KMS-11 (cell line): ENCODE measurements at regions not wholly inside any gene's neighbourhood (a gene's known extent, or its start where the extent isn't known, plus 50 kb on each side); places are given as distances from the start of the nearest gene placed in this dataset.
"Not testable (repeated sequence)": the region's sequence is repeated elsewhere in the genome, so short reads cannot be mapped to it uniquely, and the experiment has no call there.

Experiments used
- H2AFZ ChIP-seq: fragments of 200-600 bp; sonication (generic); 2 replicates; pipeline ENCODE4 v1.6.1; 2016; ENCODE audit warnings: antibody characterized with exemption, mixed run types, low read depth
- H3K27ac ChIP-seq: fragments of 200-600 bp; sonication (generic); 2 replicates; pipeline ENCODE4 v1.6.1; 2016; ENCODE audit warnings: mild to moderate bottlenecking, mixed run types
- H3K27me3 ChIP-seq: fragments of 200-600 bp; sonication (generic); 2 replicates; pipeline ENCODE4 v1.6.1; 2017; ENCODE audit warnings: mild to moderate bottlenecking, low read depth, mixed run types, moderate library complexity; ENCODE audit not compliant: insufficient read depth
- H3K36me3 ChIP-seq: fragments of 200-600 bp; sonication (generic); 2 replicates; pipeline ENCODE4 v1.6.1; 2017; ENCODE audit warnings: mild to moderate bottlenecking, mixed run types; ENCODE audit not compliant: insufficient read depth
- H3K4me1 ChIP-seq: fragments of 200-600 bp; sonication (generic); 2 replicates; pipeline ENCODE4 v1.6.1; 2016; ENCODE audit warnings: mild to moderate bottlenecking, low read depth, mixed run types; ENCODE audit not compliant: poor library complexity, severe bottlenecking
- H3K4me2 ChIP-seq: fragments of 200-600 bp; sonication (generic); 2 replicates; pipeline ENCODE4 v1.7.0; 2016; ENCODE audit warnings: mild to moderate bottlenecking, mixed run types
- H3K4me3 ChIP-seq: fragments of 200-600 bp; sonication (generic); IDR thresholded peaks from 2 replicates; pipeline ENCODE4 v1.6.1; 2017; ENCODE audit warnings: low read depth, low read length, mixed read lengths; ENCODE audit not compliant: insufficient read depth
- H3K79me2 ChIP-seq: fragments of 200-600 bp; sonication (generic); 2 replicates; pipeline ENCODE4 v1.6.1; 2016; ENCODE audit warnings: low read depth, mixed run types; ENCODE audit not compliant: insufficient read depth
- H3K9ac ChIP-seq: fragments of 200-600 bp; sonication (generic); 2 replicates; pipeline ENCODE4 v1.6.1; 2016; ENCODE audit warnings: mild to moderate bottlenecking, mixed run types
- H4K20me1 ChIP-seq: fragments of 200-600 bp; sonication (generic); 2 replicates; pipeline ENCODE4 v1.6.1; 2016; ENCODE audit warnings: mild to moderate bottlenecking, mixed run types; ENCODE audit not compliant: insufficient read depth
- TF ChIP-seq, protein P1 (sequence below): fragments of 200-600 bp; sonication (generic); conservative IDR thresholded peaks from 2 replicates; pipeline ENCODE4 v1.6.1; 2017; ENCODE audit warnings: low read depth, mild to moderate bottlenecking, antibody characterized with exemption, low read length, moderate library complexity, mixed read lengths

DNA sequence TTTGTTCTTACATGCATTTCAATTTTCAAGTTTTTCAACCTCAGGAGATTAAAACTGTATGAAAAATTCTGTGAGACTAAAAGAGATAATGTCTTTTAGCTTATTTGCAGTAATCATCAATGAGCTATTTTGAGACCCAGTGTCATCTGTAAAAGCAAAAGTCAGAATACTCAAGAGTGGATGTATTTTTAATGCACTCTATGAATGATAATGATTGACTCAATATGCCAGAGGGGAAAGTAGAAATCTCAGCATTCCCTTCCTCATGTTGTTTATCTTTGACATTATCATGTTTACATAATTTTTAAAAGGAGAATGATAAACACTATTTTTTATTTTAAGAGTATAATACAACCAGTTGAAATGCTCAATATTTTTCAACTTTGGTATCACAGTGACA lies 162.1 kb downstream of the MMUT start:
- Histone ChIP-seq H3K9ac (no peak overlapping the region), H2AFZ (no peak overlapping the region), H3K79me2 (no peaks in the 10 kb centered on the region), H3K4me3 (no peak overlapping the region), H3K27me3 (no peaks in the 10 kb centered on the region), H3K4me2 (no peak overlapping the region), H3K4me1 (no peaks in the 10 kb centered on the region), H3K27ac (no peak overlapping the region), H3K36me3 (no peaks in the 10 kb centered on the region), H4K20me1 (no peaks in the 10 kb centered on the region)
- TF ChIP-seq, protein P1, sequence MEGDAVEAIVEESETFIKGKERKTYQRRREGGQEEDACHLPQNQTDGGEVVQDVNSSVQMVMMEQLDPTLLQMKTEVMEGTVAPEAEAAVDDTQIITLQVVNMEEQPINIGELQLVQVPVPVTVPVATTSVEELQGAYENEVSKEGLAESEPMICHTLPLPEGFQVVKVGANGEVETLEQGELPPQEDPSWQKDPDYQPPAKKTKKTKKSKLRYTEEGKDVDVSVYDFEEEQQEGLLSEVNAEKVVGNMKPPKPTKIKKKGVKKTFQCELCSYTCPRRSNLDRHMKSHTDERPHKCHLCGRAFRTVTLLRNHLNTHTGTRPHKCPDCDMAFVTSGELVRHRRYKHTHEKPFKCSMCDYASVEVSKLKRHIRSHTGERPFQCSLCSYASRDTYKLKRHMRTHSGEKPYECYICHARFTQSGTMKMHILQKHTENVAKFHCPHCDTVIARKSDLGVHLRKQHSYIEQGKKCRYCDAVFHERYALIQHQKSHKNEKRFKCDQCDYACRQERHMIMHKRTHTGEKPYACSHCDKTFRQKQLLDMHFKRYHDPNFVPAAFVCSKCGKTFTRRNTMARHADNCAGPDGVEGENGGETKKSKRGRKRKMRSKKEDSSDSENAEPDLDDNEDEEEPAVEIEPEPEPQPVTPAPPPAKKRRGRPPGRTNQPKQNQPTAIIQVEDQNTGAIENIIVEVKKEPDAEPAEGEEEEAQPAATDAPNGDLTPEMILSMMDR: no peak

DNA sequence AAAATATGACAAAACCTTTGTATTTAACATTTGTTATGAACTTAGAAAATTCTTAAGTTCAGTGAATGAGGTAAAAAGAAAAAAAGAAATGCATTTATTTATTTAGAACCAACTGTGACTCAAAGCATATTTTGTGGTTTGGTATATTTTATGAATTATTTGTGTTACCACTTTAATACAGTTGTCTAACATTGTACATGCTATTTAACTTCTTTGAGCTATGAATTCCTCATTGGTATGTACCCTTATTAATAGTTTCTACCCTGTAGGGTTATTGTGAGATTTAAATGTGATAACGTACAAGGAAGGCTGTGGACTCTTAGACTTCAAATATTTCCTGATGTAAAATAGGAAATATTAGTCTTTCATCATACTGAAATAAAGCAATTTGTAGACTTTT lies 162.6 kb downstream of the MMUT start:
- Histone ChIP-seq H3K27ac (no peak overlapping the region), H3K4me3 (no peak overlapping the region), H3K9ac (no peak overlapping the region), H3K27me3 (no peaks in the 10 kb centered on the region), H3K4me2 (no peak overlapping the region), H3K36me3 (no peaks in the 10 kb centered on the region), H3K4me1 (no peaks in the 10 kb centered on the region), H3K79me2 (no peaks in the 10 kb centered on the region), H4K20me1 (no peaks in the 10 kb centered on the region), H2AFZ (no peak overlapping the region)
- TF ChIP-seq, protein P1: no peak

DNA sequence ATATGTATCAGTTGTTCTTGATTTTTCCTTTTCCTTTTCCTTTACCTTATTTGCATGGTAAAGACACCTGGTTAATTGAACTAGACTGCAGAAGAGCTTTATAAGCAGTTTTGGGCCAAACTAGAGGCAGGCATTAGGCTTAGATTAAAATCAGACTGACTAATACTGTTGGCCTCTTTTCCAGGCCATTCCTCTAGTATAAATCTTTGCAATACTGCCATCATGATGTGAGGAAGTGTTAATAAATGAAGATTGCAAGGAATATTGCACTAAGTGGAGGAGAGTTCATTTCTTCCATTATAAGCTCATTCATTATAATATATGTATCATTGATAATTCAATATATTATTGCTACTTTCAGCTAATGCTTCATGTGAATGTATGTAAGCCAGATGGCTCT lies 163.8 kb downstream of the MMUT start:
- no peak overlapping the region for H3K4me2 ChIP-seq
- TF ChIP-seq, protein P1: no peak
- no peaks in the 10 kb centered on the region for H3K79me2 ChIP-seq

DNA sequence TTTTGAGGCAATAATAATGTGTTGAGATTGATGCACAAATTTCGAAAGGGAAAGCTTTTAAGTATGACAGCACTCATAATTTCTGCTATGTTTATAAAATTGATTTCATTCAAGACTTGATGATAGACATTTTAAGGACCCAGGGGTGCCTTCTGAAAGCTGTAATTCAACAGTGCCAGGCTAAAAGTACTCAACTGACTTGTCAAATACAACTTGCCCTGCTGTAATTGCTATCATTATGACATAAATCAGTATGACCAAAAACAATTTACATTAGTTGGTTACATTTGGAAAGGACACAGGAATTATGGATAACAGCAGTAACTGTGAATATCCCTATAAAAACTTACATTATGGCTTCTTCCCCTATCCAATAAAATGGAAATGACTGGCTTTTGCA lies 178.9 kb downstream of the MMUT start:
- Histone ChIP-seq H3K9ac (no peak overlapping the region), H3K27me3 (no peaks in the 10 kb centered on the region), H4K20me1 (no peaks in the 10 kb centered on the region), H3K4me1 (no peaks in the 10 kb centered on the region), H2AFZ (no peak overlapping the region), H3K79me2 (no peaks in the 10 kb centered on the region), H3K4me2 (no peak overlapping the region), H3K36me3 (no peaks in the 10 kb centered on the region), H3K27ac (no peak overlapping the region), H3K4me3 (no peak overlapping the region)
- TF ChIP-seq, protein P1: no peak

More for the DNA sequence above, 163.8 kb downstream of the MMUT start:
- H3K4me1 ChIP-seq: no peaks in the 10 kb centered on the region
- no peaks in the 10 kb centered on the region for H4K20me1 ChIP-seq
- no peak overlapping the region for H3K4me3 ChIP-seq
- no peaks in the 10 kb centered on the region for H3K27me3 ChIP-seq
- no peaks in the 10 kb centered on the region for H3K36me3 ChIP-seq
- H2AFZ ChIP-seq: no peak overlapping the region
- no peak overlapping the region for H3K27ac ChIP-seq
- no peak overlapping the region for H3K9ac ChIP-seq

DNA sequence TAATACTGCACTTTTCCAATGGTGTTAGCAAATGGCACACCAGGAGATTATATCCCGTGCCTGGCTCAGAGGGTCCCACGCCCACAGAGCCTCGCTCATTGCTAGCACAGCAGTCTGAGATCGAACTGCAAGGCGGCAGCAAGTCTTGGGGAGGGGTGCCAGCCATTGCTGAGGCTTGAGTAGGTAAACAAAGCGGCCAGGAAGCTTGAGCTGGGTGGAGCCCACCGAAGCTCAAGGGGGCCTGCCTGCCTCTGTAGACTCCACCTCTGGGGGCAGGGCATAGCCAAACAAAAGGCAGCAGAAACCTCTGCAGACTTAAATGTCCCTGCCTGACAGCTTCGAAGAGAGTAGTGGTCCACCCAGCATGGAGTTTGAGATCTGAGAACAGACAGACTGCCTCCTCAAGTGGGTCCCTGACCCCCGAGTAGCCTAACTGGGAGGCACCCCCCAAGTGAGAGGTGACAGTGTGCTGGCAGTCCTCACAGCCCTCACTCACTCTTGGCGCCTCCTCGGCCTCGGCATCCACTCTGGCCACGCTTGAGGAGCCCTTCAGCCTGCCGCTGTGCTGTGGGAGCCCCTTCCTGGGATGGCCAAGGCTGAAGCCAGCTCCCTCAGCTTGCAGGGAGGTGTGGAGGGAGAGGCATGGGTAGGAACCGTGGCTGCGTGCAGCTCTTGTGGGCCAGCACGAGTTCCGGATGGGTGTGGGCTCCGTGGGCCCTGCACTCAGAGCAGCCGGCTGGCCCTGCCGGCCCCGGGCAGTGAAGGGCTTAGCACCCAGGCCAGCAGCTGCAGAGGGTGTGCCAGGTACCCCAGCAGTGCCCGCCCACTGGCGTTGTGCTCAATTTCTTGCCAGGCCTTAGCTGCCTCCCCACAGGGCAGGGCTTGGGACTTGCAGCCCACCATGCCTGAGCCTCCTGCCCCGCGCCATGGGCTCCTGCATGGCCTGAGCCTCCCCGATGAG lies 188.0 kb downstream of the MMUT start:
- H3K27ac ChIP-seq, H3K79me2 ChIP-seq, H3K36me3 ChIP-seq, H4K20me1 ChIP-seq, H3K4me1 ChIP-seq, H3K9ac ChIP-seq, H3K4me2 ChIP-seq, H3K27me3 ChIP-seq, H3K4me3 ChIP-seq, H2AFZ ChIP-seq: not testable (repeated sequence)
